Activated CD4-positive, alpha-beta T cell treated with anti-CD3 and anti-CD28 coated beads, Interleukin-2, amount 50 U/mL, for 16 hours (primary cell): ENCODE measurements at regions not wholly inside any gene's neighbourhood (a gene's known extent, or its start where the extent isn't known, plus 50 kb on each side); places are given as distances from the start of the nearest gene placed in this dataset.

Source experiments
- DNase-seq: peaks from one replicate; pipeline ENCODE4 v3.0.0-alpha.2; 2020

GRCh38 chr1:243943671-243944428, 93.8 kb upstream of the AKT3 start:
- DNase-seq, result no peak

- DNase-seq, result no peak
Measured at GRCh38 chr1:243942196-243943150, 92.4 kb upstream of the AKT3 start.

- DNase-seq, result no peak
Measured at GRCh38 chr1:243940451-243940850, 90.4 kb upstream of the AKT3 start.

DNA sequence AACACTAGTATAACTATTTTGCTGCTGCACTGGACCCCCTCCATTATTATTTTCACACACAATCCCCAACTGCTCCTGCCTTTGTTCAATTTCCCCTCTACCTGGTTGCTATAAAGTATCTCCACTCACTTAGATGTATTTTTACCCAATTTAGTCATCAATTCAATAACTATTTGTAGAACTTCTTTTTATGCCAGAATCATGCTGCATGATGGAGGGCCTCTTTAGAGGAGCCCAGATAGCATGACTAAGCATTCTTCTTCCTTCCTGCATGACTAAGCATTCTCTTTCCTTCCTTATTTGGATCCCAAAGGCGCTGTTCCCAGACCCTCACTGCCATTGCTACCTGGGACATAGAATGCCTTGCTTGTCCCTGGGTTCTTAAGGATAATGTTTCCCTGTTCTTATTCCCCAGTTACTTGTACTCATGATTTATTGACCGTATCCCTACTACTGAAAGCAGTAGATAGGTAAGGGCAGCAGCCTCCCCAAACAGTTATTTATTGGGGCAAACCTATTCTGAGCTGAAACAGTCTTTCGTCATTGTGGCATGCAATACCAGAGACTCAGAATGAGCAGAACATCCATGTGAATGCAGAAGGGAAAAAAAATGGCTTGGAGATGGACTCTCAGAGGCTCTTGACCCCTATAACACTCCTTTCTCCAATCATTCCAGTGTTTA, 89.3 kb upstream of the AKT3 start:
- DNase-seq, result no peak

- peak; percentile 27 for DNase-seq
Measured at GRCh38 chr1:243938208-243938607, 88.2 kb upstream of the AKT3 start.

DNA sequence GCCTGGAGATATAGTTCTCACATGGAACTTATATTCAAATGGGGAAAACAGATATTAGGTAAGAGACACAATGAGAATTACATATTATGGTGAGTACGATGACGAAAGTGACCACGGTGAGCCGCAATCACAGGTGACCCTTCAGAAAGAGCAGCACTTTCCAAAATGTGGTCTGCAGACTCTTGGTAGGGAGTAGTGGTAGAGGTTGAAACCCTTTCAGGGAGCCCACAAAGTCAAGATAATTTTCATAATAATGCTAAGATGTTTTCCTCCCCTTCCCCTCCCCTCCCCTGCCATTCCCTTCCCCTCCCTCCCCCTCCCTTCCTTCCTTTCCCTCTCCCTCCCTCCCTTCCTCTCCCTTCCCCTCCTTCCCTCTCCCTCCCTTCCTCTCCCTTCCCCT, 83.5 kb upstream of the AKT3 start:
- DNase-seq, result no peak

- DNase-seq, result no peak
Measured at GRCh38 chr1:243931957-243932356, 81.9 kb upstream of the AKT3 start.

DNA sequence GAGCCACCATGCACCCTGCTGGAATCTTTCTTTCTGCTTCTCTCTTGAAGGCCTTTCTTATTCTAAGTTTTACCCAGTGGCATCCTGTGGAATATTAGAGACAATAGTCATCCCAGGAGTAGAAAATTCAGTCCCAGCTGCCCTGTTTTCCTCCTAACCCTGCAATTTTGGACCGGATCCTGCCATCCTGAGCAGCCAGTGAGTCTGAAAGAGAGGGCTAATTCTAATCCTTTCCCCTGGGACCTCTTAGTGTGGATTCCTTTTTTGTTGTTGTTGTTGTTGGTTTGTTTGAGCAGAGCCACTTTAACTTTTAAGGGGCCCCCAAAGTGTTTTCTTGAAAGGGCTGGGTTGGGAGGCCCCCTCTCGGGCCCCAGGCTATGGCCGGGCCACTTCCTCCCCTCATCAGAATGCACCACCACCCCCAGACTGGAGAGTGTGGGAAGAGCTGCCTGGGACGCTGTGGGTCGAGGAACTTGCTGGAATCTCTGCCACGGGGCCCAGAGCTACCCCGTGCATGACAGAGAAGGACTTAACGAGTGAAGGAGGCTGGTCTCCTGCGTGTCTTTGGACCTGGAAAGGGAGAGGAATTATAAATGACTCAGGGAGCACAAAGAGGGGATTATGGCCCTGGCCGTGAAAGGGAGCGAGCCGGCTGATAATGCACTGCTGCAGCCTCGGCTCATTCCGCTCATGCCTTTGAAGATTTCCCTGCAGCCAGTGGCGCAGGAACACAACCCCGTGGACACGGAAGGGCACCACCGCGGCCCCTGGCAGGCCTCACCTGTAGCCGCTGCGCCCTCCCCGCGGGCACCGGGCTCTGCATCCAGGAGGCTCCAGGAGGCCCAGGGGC, 81.0 kb upstream of the AKT3 start:
- no peak for DNase-seq

- DNase-seq, result no peak
Measured at GRCh38 chr1:243927381-243927780, 77.3 kb upstream of the AKT3 start.

GRCh38 chr1:243926803-243927245, 76.8 kb upstream of the AKT3 start:
- DNase-seq, result no peak

GRCh38 chr1:243926299-243926698, 76.3 kb upstream of the AKT3 start:
- DNase-seq, result no peak

DNA sequence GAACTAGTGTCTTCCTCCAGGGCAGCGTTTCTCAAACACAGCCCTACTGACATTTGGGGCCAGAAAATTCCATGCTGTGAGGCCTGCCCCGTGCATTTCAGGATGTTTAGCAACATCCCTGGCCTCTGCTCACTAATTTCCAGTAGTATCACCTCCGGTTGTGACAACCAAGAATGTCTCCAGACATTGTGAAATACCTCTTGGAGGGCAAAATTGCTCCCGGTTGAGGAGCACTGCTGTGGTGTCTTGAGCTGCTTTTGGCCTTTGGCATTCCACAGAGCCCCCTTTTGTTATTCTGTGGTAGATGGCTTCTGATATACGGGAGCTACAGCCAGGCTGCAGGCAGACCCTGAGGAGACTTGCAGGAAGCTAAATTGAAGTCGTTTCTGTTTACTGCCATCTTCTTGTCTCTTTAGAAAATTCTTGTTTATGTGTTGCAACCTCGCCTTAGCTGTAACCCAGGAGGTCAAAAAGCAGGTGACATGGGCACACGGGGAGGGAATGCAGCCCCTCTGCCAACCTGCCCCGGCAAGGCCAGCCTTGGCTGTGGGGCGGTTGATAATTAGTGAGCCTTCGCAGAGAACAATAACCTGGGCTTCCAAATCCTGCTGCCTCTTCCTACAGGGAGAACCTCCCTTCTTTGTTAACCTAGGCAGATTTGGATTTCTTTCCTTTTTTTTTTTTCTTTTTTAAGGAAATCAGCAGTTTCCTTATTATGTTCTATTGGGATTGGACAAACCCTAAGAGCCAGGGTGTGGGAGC, 74.7 kb upstream of the AKT3 start:
- DNase-seq, result no peak

DNA sequence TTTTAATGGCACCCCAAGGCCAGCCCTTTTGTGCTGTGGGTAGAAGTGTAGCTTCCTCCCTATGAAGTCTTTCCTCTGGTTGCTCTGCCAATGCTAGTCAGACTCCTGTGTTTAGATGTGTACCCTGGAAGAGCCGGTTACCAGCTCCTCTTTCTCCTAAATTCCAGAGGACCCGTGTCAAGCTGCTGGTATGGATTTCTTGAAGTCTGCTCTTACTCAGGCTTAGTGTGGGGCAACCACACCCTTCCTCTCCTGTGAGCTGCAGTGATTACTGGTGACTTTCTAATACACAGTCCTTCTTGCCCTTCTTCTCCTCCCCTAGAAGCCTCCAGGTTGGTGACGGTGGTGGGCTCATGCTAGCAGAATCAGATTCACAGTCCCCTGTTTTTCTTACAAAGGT, 74.1 kb upstream of the AKT3 start:
- DNase-seq, result no peak

DNA sequence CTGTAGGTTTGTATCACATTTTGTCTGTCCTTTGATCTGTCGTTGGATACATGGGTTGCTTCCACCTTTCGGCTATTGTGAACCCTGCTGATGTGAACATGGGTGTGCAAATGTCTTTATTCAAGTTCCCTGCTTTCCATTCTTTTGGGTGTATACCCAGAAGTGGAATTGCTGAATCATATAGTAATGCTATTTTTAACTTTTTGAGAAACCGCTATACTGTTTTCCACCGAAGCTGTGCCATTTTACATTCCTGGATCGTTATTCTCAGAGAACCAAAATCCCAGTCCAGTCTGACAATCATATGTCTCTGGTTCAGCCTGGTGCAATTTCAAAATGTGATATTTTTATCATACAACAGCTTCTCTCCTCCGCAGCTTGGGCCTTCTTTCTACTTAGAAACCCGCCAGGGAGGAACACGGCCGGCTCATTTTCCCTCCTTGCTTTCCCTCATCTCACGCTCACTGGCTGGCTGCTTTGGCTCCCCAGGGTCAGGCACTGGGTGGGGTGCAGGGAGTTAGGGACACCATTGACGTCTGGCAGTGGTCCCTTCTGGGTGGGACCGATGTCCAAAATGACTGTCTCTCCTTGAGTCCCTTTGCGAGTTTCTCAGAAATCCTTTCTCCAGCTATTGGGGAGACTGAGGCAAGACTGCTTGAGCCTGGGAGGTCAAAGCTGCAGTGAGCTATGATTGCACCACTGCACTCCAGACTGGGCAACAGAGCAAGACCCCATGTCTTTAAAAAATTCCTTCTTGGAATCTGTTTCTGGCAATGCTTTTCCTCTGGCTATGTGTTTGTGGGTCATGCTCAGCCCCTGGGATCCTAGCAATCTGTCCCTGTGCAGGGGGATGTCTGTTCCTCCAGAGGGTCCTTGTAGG, 73.5 kb upstream of the AKT3 start:
- DNase-seq, result no peak

DNA sequence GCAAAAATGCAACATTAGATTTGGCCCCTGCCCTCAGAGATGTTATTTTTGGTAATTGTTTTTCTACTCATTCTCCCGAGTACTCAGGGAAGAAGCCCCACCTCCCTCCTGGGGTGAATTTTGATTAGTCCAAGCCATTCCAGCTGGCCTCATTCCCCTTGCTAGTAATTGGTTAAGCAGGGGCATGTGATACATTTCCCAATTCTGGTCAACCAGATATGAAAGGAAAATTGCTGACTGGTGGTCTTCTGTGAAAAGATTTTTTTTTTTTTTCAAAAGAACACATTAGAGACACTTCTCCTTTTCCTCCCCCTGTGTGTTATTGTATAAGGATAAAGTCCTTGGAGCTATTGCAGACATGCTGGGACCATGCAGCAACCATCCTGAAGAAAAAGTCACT, 71.1 kb upstream of the AKT3 start:
- DNase-seq, result no peak

GRCh38 chr1:243917863-243918565, 68.0 kb upstream of the AKT3 start:
- DNase-seq, result no peak

GRCh38 chr1:243917177-243917862, 67.3 kb upstream of the AKT3 start:
- peak; percentile 2 for DNase-seq

DNA sequence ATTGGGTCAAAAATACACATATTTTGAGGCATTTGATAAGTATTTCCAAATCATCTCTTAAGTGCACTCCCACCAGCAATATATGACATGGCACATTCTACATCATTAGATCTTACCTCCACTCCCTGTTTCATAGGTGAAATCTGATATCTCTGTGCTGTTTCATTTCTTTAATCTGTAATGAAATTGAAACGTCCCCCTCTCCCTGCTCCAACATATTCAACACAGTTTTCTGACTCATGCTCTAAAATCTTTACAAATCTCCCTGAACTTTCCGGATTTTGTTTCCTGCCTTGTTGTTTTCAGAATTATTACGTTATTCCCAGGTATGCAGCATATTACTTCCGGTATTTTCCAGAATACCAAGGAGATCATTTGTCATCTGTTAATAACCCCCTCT, 66.1 kb upstream of the AKT3 start:
- DNase-seq, result no peak

GRCh38 chr1:243912347-243912746, 62.3 kb upstream of the AKT3 start:
- DNase-seq, result no peak
